LNCaP clone FGC (cell line): ENCODE measurements at regions not wholly inside any gene's neighbourhood (a gene's known extent, or its start where the extent isn't known, plus 50 kb on each side); places are given as distances from the start of the nearest gene placed in this dataset.

Experiments used
- DNase-seq: peaks from one replicate; pipeline ENCODE4 v3.0.0-alpha.2; 2011; ENCODE audit warnings: low read depth
- H3K4me3 ChIP-seq: 2 replicates; pipeline ENCODE4 v1.5.1; 2011; ENCODE audit warnings: mild to moderate bottlenecking, low read depth, low read length, control low read depth
- CTCF ChIP-seq: IDR thresholded peaks from 2 replicates; pipeline ENCODE4 v1.5.1; 2012; ENCODE audit warnings: mild to moderate bottlenecking; ENCODE audit not compliant: control insufficient read depth, insufficient read depth; ENCODE audit errors: extremely low read depth

GRCh38 chr20:57023007-57023406, 243.4 kb downstream of the BMP7 start:
- DNase-seq = no peak
- no peak overlapping the region for H3K4me3 ChIP-seq
- TF ChIP-seq CTCF = no peak

- H3K4me3 ChIP-seq = no peak overlapping the region
- no peak for DNase-seq
- no peak for TF ChIP-seq CTCF
Observed at GRCh38 chr20:57023997-57024396, 242.4 kb downstream of the BMP7 start.

- no peak for DNase-seq
- no peak for TF ChIP-seq CTCF
- H3K4me3 ChIP-seq = no peak overlapping the region
Observed at GRCh38 chr20:57024849-57025248, 241.6 kb downstream of the BMP7 start.

GRCh38 chr20:57025261-57025660, 241.2 kb downstream of the BMP7 start:
- DNase-seq = peak; percentile 21
- TF ChIP-seq CTCF = no peak
- no peak overlapping the region for H3K4me3 ChIP-seq

- TF ChIP-seq CTCF = no peak
- H3K4me3 ChIP-seq = no peak overlapping the region
- no peak for DNase-seq
Observed at GRCh38 chr20:57025666-57026224, 240.7 kb downstream of the BMP7 start.

GRCh38 chr20:57027777-57028176, 238.7 kb downstream of the BMP7 start:
- DNase-seq = no peak
- TF ChIP-seq CTCF = no peak
- H3K4me3 ChIP-seq = no peak overlapping the region

- no peak for TF ChIP-seq CTCF
- no peak for DNase-seq
- H3K4me3 ChIP-seq = no peak overlapping the region
Observed at GRCh38 chr20:57030611-57031600, 235.5 kb downstream of the BMP7 start.
